HUES48 (cell line): ENCODE measurements at regions not wholly inside any gene's neighbourhood (a gene's known extent, or its start where the extent isn't known, plus 50 kb on each side); places are given as distances from the start of the nearest gene placed in this dataset.
A peak's percentile ranks its signal among the peaks of the same experiment; 100 is the strongest.

Source experiments
- H3K27ac ChIP-seq: one replicate; pipeline ENCODE4 v1.7.0; 2013; ENCODE audit warnings: low read depth, low read length, inconsistent platforms
- H3K27me3 ChIP-seq: 2 replicates; pipeline ENCODE4 v1.6.1; 2013; ENCODE audit warnings: mild to moderate bottlenecking, low read length; ENCODE audit not compliant: control insufficient read depth, insufficient read depth
- H3K36me3 ChIP-seq: 2 replicates; pipeline ENCODE4 v1.6.1; 2013; ENCODE audit warnings: low read length; ENCODE audit not compliant: control insufficient read depth, insufficient read depth
- H3K4me1 ChIP-seq: 2 replicates; pipeline ENCODE4 v1.6.1; 2013; ENCODE audit warnings: mild to moderate bottlenecking, low read length; ENCODE audit not compliant: control insufficient read depth, insufficient read depth
- H3K4me3 ChIP-seq: 2 replicates; pipeline ENCODE4 v1.5.1; 2013; ENCODE audit warnings: mild to moderate bottlenecking, low read depth, low read length
- H3K9ac ChIP-seq: 2 replicates; pipeline ENCODE4 v1.6.1; 2013; ENCODE audit warnings: mild to moderate bottlenecking, low read depth, low read length, moderate library complexity
- H3K9me3 ChIP-seq: 2 replicates; pipeline ENCODE4 v1.6.1; 2013; ENCODE audit warnings: low read length; ENCODE audit not compliant: control insufficient read depth, insufficient read depth

- no peak overlapping the region for H3K4me3 ChIP-seq
- H3K9ac ChIP-seq: no peak overlapping the region
- H3K27ac ChIP-seq: no peak overlapping the region
- no peaks in the 10 kb centered on the region for H3K36me3 ChIP-seq
- no peaks in the 10 kb centered on the region; the same call in 1 of the 2 replicates for H3K4me1 ChIP-seq
- no peaks in the 10 kb centered on the region for H3K27me3 ChIP-seq
- H3K9me3 ChIP-seq: no peaks in the 10 kb centered on the region
Observed at GRCh38 chr18:22074282-22075070, 94.9 kb upstream of the GATA6 start.

GRCh38 chr18:22080035-22080434 lies 89.4 kb upstream of the GATA6 start:
- H3K4me3 ChIP-seq: no peak overlapping the region
- peak overlapping the region; percentile 72 for H3K27ac ChIP-seq
- H3K9ac ChIP-seq: no peak overlapping the region
- no peaks in the 10 kb centered on the region for H3K4me1 ChIP-seq
- H3K9me3 ChIP-seq: no peaks in the 10 kb centered on the region
- no peaks in the 10 kb centered on the region for H3K27me3 ChIP-seq
- H3K36me3 ChIP-seq: no peaks in the 10 kb centered on the region

- no peaks in the 10 kb centered on the region for H3K4me1 ChIP-seq
- no peaks in the 10 kb centered on the region for H3K27me3 ChIP-seq
- no peak overlapping the region for H3K4me3 ChIP-seq
- H3K27ac ChIP-seq: no peak overlapping the region
- H3K36me3 ChIP-seq: no peaks in the 10 kb centered on the region
- no peak overlapping the region for H3K9ac ChIP-seq
- H3K9me3 ChIP-seq: no peaks in the 10 kb centered on the region
Observed at GRCh38 chr18:22082408-22082807, 87.0 kb upstream of the GATA6 start.

GRCh38 chr18:22084547-22084946 lies 84.8 kb upstream of the GATA6 start:
- Histone ChIP-seq H3K4me3 (no peak overlapping the region), H3K27ac (no peak overlapping the region), H3K9ac (no peak overlapping the region)

GRCh38 chr18:22086973-22087372 lies 82.4 kb upstream of the GATA6 start:
- Histone ChIP-seq H3K9ac (no peak overlapping the region), H3K36me3 (no peaks in the 10 kb centered on the region), H3K27me3 (no peaks in the 10 kb centered on the region), H3K9me3 (no peaks in the 10 kb centered on the region), H3K4me1 (no peaks in the 10 kb centered on the region), H3K4me3 (no peak overlapping the region), H3K27ac (no peak overlapping the region)

More at GRCh38 chr18:22084547-22084946, 84.8 kb upstream of the GATA6 start:
- H3K27me3 ChIP-seq: no peaks in the 10 kb centered on the region
- no peaks in the 10 kb centered on the region for H3K36me3 ChIP-seq
- no peaks in the 10 kb centered on the region for H3K4me1 ChIP-seq
- no peaks in the 10 kb centered on the region for H3K9me3 ChIP-seq

GRCh38 chr18:22088029-22088428 lies 81.4 kb upstream of the GATA6 start:
- H3K36me3 ChIP-seq: no peaks in the 10 kb centered on the region
- no peak overlapping the region for H3K27ac ChIP-seq
- no peaks in the 10 kb centered on the region for H3K9me3 ChIP-seq
- H3K4me3 ChIP-seq: no peak overlapping the region
- no peak overlapping the region for H3K9ac ChIP-seq
- H3K27me3 ChIP-seq: no peaks in the 10 kb centered on the region
- H3K4me1 ChIP-seq: no peaks in the 10 kb centered on the region

- H3K27ac ChIP-seq: no peak overlapping the region
- no peak overlapping the region for H3K4me3 ChIP-seq
- H3K4me1 ChIP-seq: no peaks in the 10 kb centered on the region
- H3K27me3 ChIP-seq: no peaks in the 10 kb centered on the region
- no peaks in the 10 kb centered on the region for H3K9me3 ChIP-seq
- H3K36me3 ChIP-seq: no peaks in the 10 kb centered on the region
- H3K9ac ChIP-seq: no peak overlapping the region
Observed at GRCh38 chr18:22088996-22089640, 80.3 kb upstream of the GATA6 start.

GRCh38 chr18:22091341-22091740 lies 78.0 kb upstream of the GATA6 start:
- no peaks in the 10 kb centered on the region for H3K4me1 ChIP-seq
- no peak overlapping the region for H3K27ac ChIP-seq
- no peak overlapping the region for H3K9ac ChIP-seq
- H3K9me3 ChIP-seq: no peaks in the 10 kb centered on the region
- H3K4me3 ChIP-seq: no peak overlapping the region
- H3K27me3 ChIP-seq: no peaks in the 10 kb centered on the region
- H3K36me3 ChIP-seq: no peaks in the 10 kb centered on the region

GRCh38 chr18:22093731-22094357 lies 75.5 kb upstream of the GATA6 start:
- Histone ChIP-seq H3K27me3 (no peaks in the 10 kb centered on the region), H3K4me1 (no peaks in the 10 kb centered on the region), H3K9ac (no peak overlapping the region), H3K4me3 (no peak overlapping the region), H3K9me3 (no peaks in the 10 kb centered on the region), H3K27ac (peak overlapping the region; percentile 25), H3K36me3 (no peaks in the 10 kb centered on the region)

- Histone ChIP-seq H3K9me3 (no peaks in the 10 kb centered on the region), H3K27me3 (no peaks in the 10 kb centered on the region), H3K27ac (peak overlapping the region; percentile 25), H3K9ac (no peak overlapping the region), H3K4me3 (no peak overlapping the region), H3K4me1 (no peaks in the 10 kb centered on the region), H3K36me3 (no peaks in the 10 kb centered on the region)
Observed at GRCh38 chr18:22094358-22094734, 75.0 kb upstream of the GATA6 start.

- Histone ChIP-seq H3K27ac (no peak overlapping the region), H3K4me1 (peaks cover 9% of the 10 kb centered on the region), H3K4me3 (no peak overlapping the region), H3K36me3 (no peaks in the 10 kb centered on the region), H3K27me3 (no peaks in the 10 kb centered on the region), H3K9ac (no peak overlapping the region), H3K9me3 (no peaks in the 10 kb centered on the region)
Observed at GRCh38 chr18:22098563-22098989, 70.8 kb upstream of the GATA6 start.
